HG03103 (cell line): ENCODE measurements at regions not wholly inside any gene's neighbourhood (a gene's known extent, or its start where the extent isn't known, plus 50 kb on each side); places are given as distances from the start of the nearest gene placed in this dataset.
"Not testable (repeated sequence)": the region's sequence is repeated elsewhere in the genome, so short reads cannot be mapped to it uniquely, and the experiment has no call there.

Source experiments
- ATAC-seq: cut with Tn5 transposase; IDR thresholded peaks from one replicate; pipeline ENCODE4 v1.9.1; 2021; ENCODE audit warnings: low read depth; ENCODE audit not compliant: unreplicated experiment

GRCh38 chr2:105691947-105692390 is 52.7 kb upstream of the NCK2 start:
- no peak for ATAC-seq

GRCh38 chr2:105690566-105690965 is 54.1 kb upstream of the NCK2 start:
- ATAC-seq: no peak

GRCh38 chr2:105689484-105689883 is 55.2 kb upstream of the NCK2 start:
- no peak for ATAC-seq

DNA sequence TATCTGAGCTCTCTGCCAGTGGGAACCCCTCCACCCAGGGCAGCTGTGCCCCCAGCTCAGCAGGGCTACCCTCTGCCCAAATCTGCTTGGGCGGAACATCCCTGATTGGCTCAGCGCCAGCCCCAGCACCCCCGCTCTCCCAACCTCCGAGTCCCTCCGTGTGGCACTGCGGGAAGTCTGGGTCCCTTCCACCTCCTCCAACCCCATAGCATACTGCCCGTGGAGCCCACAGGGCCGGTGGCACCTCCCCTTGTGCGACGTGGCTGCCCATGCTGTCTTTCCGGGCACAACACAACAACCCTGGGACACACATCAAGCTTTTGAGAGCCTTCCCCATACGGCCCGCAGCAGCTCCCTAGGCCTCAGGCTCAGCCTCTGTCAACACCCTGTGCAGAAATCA is 55.8 kb upstream of the NCK2 start:
- no peak for ATAC-seq

- no peak for ATAC-seq
Observed at GRCh38 chr2:105686588-105686987, 58.1 kb upstream of the NCK2 start.

DNA sequence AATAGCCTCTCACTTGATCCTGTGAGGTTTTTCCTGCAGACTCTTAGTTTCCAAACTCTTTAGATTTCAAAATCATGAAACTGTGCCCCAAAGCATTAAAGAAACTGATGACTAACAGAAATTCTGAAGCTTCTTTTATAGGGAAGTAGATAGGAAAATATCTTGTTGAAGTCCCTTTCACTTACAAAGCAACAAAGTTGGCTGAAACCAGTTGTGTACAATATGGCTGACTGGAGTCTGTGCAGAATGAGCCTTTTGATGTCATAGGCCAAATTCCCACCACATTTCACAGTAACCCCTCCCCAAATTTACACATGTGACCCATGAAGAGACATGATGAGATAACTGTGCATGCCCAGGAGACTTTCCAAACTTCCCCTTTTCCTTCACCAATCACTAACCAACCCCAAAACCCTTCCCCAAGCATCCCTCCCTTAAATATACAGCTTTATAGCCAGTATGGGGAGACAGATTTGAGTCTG is 61.7 kb upstream of the NCK2 start:
- ATAC-seq: no peak

DNA sequence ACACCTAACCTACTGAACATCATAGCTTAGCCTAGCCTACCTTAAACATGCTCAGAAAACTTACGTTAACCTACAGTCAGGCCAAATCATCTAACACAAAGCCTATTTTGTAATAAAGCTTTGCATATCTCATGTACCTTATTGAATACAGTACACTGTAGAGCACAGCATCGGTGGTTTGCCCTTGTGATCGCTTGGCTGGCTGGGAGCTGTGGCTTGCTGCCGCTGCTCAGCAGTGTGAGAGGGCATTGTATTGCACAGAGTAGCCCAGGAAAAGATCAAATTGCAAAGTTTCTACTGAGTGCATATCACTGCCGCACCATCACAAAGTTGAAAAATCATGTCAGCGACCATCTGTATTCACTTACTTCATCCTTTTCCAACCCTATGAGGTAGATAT is 62.3 kb upstream of the NCK2 start:
- ATAC-seq: no peak

DNA sequence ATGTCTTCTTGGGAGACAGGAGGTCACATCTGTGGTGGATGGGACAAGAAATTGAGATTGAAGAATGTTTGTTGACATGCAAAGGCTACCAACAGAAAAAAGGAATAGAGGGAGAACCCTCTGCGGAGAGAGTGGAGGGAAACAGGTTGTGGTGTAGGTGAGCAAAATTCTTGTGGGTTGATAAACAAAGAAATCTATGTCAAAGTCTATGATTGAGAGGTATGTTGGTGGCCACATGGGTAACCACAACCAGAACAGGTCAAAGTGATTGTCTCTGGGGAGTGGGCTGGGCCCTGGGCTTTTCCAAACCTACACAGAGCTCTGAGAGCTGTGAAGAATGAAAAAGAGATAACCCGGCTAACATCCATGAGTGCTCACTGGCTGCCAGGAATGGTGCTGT is 62.8 kb upstream of the NCK2 start:
- no peak for ATAC-seq

- ATAC-seq: no peak
Observed at GRCh38 chr2:105680357-105680756, 64.4 kb upstream of the NCK2 start.

DNA sequence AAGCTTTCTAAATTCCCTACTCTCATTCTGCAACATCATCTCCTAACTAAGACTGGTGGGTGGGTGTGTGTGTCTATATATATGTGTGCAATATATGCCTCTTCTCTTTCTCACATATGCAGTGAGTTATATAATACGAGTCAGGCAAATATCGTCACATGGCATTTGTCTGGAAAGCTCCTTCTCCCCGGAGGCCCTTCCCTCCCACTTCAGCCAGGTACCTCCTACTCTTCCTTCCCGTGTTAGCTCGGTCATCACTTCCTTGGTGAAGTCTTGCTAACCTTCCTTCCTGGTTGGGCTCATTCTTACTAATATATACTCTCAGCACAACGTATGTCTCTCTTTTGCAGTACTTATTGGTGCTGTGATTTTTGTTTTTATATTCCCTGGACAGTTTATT is 66.4 kb upstream of the NCK2 start:
- no peak for ATAC-seq

DNA sequence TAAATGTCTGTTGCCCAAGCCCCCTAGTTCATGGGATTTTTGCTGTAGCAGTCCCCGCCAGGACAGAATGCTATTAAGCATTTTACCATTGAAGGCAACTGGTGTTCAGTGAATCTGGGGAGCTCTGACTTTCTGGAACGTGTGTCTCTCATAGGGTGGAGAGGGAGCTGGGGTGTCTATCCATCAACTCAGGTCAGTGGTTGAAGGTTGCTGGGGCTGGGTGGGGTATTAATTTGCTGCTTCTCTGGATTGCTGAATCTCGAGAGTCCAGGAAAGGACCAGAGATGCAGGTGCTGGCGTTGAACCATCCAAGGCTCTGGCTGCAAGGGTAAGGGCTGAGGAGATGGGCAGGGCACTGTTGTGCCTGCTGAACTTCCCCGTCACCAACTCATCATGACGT is 66.8 kb upstream of the NCK2 start:
- no peak for ATAC-seq

DNA sequence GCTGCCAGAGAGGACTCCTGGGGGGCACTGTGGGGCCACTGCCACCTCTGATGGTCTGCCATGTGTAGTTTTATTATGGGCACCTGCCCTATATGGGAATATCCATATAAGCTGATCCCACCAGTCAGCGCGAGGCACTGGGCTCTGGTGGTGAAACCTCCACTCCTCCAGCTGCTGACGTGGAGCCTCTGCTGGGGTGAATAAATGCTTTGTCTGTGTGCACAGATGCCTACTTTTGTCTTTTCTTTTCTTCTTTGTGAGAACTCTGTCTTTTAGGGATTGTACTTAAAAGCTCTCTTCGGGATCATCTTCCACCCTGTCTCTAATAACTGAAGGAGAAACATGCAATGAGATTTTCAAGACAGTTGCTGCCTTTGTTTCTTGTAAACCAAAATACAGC is 68.9 kb upstream of the NCK2 start:
- no peak for ATAC-seq

- ATAC-seq: no peak
Observed at GRCh38 chr2:105674859-105675541, 69.7 kb upstream of the NCK2 start.

DNA sequence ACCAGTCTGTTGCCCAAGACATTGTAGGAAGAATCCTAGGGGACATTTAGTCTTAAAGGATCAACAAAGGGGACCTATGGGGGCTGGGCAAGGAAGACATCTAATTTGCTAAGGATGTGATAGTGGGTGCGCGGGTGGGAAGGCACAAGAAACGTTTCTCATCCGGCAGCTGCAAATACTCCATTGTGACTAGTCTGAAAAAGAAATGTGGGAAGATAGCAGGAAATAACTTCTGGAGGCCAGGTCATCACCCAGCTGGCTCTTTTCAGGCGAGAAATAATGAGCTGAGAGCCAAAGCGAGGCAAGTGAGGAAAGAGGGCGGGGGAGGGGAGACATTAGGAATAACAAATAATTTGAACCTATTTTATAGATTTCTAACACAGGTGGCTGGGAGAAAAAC is 70.3 kb upstream of the NCK2 start:
- ATAC-seq: no peak

- ATAC-seq: no peak
Observed at GRCh38 chr2:105671156-105671555, 73.6 kb upstream of the NCK2 start.

DNA sequence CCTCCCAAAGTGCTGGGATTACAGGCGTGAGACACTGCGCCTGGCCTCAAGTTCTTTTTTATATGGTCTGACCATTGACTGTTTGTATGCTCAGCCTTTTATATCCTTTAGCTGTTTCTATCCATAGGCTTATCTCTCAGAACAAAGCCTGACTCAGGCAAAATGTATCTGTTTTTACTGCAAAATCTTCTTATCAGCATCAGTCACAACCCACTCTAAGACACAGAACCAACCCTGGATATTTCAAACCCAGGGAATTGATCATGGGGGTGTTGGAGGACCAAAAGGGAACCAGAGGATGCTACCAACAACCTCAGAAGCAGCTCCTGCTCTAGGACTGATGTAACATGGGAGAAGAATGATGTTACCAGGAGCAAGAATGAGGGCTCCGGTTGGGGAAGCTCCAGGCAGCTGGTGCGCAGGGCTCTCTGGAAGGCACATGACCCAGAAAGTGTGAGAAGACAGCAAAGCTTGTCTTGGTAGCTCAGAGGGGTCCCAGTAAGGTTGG is 75.3 kb upstream of the NCK2 start:
- no peak for ATAC-seq

DNA sequence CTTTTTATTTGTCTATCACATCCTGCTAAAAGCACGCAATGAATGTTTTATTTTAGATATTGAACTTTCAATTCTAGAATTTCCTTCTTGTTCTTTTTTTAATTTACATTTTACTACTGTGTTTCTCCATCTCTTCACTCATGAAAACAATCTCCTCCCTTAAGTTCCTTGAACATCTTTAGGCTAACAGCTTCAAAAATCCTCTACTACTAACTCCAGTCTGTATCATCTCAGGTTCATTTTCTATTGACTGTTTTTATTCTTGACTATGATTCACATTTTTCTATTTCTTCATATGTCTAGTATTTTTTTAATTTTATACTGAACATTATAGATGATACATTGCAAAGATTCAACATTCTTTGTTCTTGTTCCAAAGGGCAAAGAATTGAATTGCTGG is 79.2 kb upstream of the NCK2 start:
- ATAC-seq: no peak

DNA sequence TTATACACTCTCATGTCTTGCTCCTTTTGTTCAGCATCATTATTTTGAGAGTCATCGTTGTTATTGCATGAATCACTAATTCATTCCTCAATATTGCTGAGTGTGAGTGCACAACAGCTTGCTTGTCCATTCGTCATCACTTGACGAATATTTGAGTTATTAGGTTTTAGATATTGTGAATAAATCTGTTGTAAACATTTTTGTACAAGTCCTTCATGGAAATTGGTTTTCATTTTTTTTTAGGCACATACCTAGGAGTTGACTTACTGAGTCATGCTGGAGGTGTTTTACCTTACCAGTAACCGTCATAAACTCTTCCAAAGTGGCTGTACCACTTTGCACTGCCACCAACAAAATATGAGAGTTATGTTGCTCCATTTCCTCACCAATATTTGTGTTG is 84.2 kb upstream of the NCK2 start:
- ATAC-seq: no peak

GRCh38 chr2:105655723-105656606 is 88.7 kb upstream of the NCK2 start:
- not testable (repeated sequence) for ATAC-seq

- no peak for ATAC-seq
Observed at GRCh38 chr2:105655244-105655643, 89.5 kb upstream of the NCK2 start.

- no peak for ATAC-seq
Observed at GRCh38 chr2:105654474-105655004, 90.2 kb upstream of the NCK2 start.
